ENCODE measurements at regions not wholly inside any gene's neighbourhood (a gene's known extent, or its start where the extent isn't known, plus 50 kb on each side); places are given as distances from the start of the nearest gene placed in this dataset.

DNA sequence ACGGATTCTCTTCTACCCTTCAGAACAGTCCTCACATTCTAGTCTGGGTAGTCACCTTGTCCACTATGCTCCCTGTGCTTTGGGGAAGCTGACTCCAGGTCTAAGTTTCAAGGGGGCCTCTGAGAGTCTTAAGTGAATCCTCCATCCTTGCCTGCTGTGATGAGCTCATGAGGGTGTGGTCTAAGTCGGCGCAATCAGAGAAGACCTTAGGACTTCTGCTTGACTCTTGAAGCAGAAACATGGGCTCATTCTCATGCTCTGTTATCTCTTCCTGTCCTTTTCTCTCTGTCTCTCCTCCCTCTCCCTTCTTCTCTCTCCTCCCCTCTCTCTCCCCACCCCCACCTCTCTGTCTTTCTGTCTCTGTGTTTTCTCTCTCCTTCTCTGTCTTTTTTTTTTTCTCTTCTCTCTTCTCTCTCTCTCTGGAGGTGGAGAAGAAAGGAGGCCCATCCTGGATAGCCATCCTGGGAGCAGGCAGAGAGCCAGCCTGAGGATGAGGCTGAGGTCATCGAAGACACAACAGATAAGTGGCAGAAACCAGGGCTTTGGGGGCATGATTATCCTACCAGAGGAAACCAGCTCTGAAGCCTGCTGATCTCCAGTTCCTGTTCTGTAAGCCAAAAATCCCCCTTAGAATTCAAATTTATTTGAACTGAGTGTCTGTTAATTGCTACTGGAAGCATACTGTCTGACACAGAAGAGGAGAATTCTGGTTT is 245.6 kb downstream of the SIPA1L2 start:
- H3K9me3 ChIP-seq = no peaks in the 10 kb centered on the region
- H3K36me3 ChIP-seq = no peaks in the 10 kb centered on the region
- H3K4me1 ChIP-seq = no peaks in the 10 kb centered on the region
- no peak overlapping the region for H3K4me3 ChIP-seq
- 76 to 95% methylated on average over 3 of the region's 4 CpGs for WGBS, 2 donors (ENCODE audit: low coverage in 1 of 2)
- no peak for ATAC-seq
- no peak overlapping the region for H3K27ac ChIP-seq
- no peak for TF ChIP-seq POLR2AphosphoS5 (IDR thresholded peaks at IDR 0.05)
- TF ChIP-seq, protein P1, sequence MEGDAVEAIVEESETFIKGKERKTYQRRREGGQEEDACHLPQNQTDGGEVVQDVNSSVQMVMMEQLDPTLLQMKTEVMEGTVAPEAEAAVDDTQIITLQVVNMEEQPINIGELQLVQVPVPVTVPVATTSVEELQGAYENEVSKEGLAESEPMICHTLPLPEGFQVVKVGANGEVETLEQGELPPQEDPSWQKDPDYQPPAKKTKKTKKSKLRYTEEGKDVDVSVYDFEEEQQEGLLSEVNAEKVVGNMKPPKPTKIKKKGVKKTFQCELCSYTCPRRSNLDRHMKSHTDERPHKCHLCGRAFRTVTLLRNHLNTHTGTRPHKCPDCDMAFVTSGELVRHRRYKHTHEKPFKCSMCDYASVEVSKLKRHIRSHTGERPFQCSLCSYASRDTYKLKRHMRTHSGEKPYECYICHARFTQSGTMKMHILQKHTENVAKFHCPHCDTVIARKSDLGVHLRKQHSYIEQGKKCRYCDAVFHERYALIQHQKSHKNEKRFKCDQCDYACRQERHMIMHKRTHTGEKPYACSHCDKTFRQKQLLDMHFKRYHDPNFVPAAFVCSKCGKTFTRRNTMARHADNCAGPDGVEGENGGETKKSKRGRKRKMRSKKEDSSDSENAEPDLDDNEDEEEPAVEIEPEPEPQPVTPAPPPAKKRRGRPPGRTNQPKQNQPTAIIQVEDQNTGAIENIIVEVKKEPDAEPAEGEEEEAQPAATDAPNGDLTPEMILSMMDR (IDR thresholded peaks at IDR 0.05) = no peak
- no peak for TF ChIP-seq POLR2A (IDR thresholded peaks at IDR 0.05)
- TF ChIP-seq EP300 (IDR thresholded peaks at IDR 0.05) = no peak
- H3K27me3 ChIP-seq = no peaks in the 10 kb centered on the region

DNA sequence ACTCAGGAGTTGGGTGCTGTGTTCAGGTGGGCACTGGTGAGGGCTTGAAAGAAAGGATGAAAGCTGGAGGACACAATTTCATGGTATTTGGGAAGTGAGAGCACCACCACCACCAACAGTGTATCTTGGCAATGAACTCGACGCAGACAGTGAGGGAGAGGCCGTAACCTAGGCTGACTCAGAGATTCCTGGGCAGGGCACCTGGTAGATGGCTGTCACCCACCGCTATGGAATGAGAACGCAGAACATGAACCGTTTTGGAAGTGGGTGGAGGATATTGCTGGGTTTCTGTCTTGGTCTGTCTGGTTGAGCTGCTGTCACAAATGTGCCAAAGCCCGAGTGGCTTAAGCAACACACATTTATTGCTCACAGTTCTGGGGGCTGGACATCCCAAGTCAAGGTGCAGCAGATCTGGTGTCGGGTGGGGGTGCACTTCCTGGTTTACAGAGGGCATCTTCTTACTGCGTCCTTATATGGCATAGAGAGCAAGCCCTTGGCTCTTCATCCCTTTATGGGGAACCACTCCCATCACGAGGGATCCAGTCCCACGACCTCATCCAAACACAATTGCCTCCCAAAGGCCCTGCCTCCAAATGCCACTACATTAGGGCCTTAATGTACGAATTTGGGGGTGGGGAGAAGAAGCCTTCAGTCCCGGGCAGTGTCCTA is 246.3 kb downstream of the SIPA1L2 start:
- no peaks in the 10 kb centered on the region for H3K27me3 ChIP-seq
- no peak overlapping the region for H3K27ac ChIP-seq
- ATAC-seq = no peak
- H3K4me3 ChIP-seq = no peak overlapping the region
- TF ChIP-seq POLR2A (IDR thresholded peaks at IDR 0.05) (no peak), EP300 (IDR thresholded peaks at IDR 0.05) (no peak), POLR2AphosphoS5 (IDR thresholded peaks at IDR 0.05) (no peak)
- TF ChIP-seq, protein P1 (IDR thresholded peaks at IDR 0.05) = no peak
- peaks cover 0 to 6% (median 0%) of the 10 kb centered on the region in 3 donors for H3K4me1 ChIP-seq
- H3K9me3 ChIP-seq = no peaks in the 10 kb centered on the region
- no peaks in the 10 kb centered on the region for H3K36me3 ChIP-seq
- 90 to 93% methylated on average over 4 to 11 of the region's 13 CpGs for WGBS, 2 donors (ENCODE audit: low coverage in 1 of 2)

DNA sequence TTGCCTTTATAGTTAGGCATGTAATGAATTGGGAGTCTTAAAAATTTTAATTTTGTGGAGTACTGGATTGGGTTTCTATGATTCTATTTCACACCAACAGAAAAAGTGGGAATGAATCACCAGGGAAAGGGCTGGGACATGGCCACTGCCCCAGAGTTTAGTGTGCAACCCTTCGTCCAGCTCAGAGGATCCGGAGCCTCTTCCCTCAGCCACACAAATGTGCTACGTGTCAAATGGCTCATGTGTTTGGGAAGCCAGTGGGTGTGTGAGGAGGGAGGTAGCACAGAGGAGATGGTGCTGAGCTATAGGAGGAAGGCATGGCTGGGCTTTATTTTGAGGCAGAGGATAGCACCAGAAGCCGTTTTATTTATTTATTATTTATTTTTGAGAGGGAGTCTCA is 247.3 kb downstream of the SIPA1L2 start:
- TF ChIP-seq POLR2A (IDR thresholded peaks at IDR 0.05) (no peak), EP300 (IDR thresholded peaks at IDR 0.05) (no peak), POLR2AphosphoS5 (IDR thresholded peaks at IDR 0.05) (no peak)
- TF ChIP-seq, protein P1 (IDR thresholded peaks at IDR 0.05) = no peak
- WGBS, 2 donors (ENCODE audit: low coverage in 1 of 2) = 68 to 95% methylated on average over 2 to 3 of the region's 4 CpGs
- H3K27ac ChIP-seq = no peak overlapping the region
- no peaks in the 10 kb centered on the region for H3K9me3 ChIP-seq
- H3K36me3 ChIP-seq = no peaks in the 10 kb centered on the region
- H3K4me3 ChIP-seq = no peak overlapping the region
- H3K4me1 ChIP-seq = peaks cover 0 to 15% (median 4%) of the 10 kb centered on the region in 3 donors
- ATAC-seq = peak; percentile 40
- H3K27me3 ChIP-seq = no peaks in the 10 kb centered on the region

DNA sequence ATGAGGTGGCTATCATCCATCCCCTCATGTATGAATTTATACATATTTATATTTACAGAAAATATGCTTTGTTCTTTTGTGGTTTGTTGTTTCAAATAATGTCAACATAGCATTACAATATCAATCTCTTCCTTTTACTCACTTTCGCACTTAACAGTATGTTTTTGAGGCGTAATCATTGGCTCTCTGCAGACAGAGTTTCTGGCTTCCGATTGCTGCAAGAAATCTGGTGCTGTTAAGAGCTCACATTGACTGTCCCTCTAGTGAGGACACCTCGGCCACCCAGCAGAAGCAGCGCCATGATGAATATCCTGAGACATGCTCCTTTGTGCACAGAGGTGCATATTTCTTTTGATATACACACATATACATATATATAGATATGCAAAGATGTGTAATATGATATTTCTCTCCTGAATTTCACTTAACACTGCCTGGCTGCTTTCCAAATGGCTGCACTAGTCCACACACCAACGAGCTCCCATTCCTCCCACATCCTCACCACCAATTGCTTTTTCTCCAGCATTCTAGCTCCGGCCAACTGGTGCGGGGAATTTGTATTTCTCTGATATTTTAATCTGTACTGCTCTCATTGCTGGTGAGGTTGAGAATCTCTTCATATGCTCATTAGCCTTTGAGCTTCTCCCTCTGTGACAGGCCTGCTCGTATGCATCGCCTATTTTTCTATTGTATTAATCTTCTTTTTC is 248.4 kb downstream of the SIPA1L2 start:
- no peaks in the 10 kb centered on the region for H3K9me3 ChIP-seq
- no peak overlapping the region for H3K27ac ChIP-seq
- no peak overlapping the region for H3K4me3 ChIP-seq
- no peaks in the 10 kb centered on the region for H3K36me3 ChIP-seq
- no peak for ATAC-seq
- WGBS, 2 donors (ENCODE audit: low coverage in 1 of 2) = 85 to 91% methylated on average over 9 to 10 of the region's 10 CpGs
- no peaks in the 10 kb centered on the region for H3K27me3 ChIP-seq
- peaks cover 0 to 22% (median 4%) of the 10 kb centered on the region in 3 donors for H3K4me1 ChIP-seq
- TF ChIP-seq POLR2AphosphoS5 (IDR thresholded peaks at IDR 0.05) = no peak
- TF ChIP-seq, protein P1 (IDR thresholded peaks at IDR 0.05) = no peak
- no peak for TF ChIP-seq EP300 (IDR thresholded peaks at IDR 0.05)
- TF ChIP-seq POLR2A (IDR thresholded peaks at IDR 0.05) = no peak

Measured in gastroesophageal sphincter (tissue), 4 donors.